Fibroblast of peridontal ligament (primary cell): ENCODE measurements at regions not wholly inside any gene's neighbourhood (a gene's known extent, or its start where the extent isn't known, plus 50 kb on each side); places are given as distances from the start of the nearest gene placed in this dataset.

Experiments
- DNase-seq: peaks from one replicate; pipeline ENCODE4 v3.0.0-alpha.2; 2010; ENCODE audit errors: extremely low read depth

GRCh38 chr18:56545464-56545863 lies 92.9 kb downstream of the TXNL1 start:
- DNase-seq, result no peak

DNA sequence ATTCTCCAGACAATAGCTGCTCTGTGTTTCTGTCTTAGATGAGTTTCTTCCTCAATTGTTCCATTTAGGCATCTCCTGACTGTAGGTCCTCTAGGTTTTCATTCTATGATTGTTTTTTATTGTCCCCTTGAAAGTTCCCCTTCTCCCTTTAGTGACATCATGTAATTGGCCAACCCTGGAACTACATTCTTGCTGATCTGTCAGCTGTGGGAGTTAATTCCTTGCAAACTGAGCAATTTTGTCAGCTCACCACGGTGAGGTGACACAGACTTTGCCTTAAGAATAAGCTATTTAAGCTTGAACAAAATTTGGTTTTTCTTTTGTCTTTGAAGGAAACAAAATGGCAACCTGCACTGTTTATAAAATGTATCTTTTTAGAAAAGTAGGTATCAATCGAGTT lies 95.9 kb downstream of the TXNL1 start:
- no peak for DNase-seq

- DNase-seq, result no peak
Observed at GRCh38 chr18:56541793-56542192, 96.6 kb downstream of the TXNL1 start.

GRCh38 chr18:56541340-56541739 lies 97.1 kb downstream of the TXNL1 start:
- no peak for DNase-seq

DNA sequence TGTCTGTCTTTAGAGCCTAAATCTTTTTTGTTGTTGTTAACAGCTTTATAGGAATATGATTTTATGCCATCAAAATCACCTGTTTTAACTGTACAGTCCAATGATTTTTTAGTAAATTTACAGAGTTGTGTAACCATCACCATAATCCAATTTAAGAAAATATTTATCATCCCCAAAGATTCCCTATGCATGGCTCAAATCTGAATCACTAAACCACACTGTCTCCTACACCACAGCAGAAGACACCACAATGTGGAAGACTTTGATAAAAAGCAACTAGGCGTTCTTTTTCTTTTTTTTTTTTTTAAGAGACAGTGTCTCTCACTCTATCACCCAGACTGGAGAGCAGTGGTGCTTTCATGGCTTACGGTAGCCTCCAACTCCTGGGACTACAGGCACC lies 99.6 kb downstream of the TXNL1 start:
- peak; percentile 29 for DNase-seq

DNA sequence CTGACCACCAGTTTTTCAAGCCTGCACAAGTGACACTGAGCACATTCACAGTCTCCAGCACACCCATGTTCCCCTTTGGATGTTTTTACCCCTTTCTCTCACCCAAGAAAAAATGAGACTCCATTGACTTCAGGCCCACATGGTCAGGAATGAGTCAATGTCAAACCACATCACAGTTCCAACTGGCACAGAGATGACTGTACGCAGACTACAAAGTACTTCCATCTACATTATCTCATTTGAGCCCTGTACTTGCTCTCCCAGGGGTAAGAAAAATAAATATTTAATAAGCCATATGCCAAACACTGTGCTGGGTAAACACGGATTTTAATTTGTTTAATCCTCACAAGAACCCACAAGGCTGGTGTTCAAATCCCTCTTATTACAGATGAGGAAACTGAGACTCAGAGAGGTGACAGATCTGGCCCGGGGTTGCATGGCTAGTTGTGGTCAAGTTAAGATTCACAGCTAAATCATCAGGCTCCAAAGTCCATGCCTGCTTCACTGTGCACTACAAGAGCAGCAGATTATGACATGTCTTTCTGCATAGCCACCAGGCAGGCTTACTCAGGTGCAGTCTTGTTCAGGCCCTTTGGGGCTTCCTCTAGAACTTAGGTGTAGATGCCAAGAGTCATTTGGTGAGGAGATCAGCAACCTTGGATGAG lies 106.1 kb downstream of the TXNL1 start:
- DNase-seq, result no peak

- no peak for DNase-seq
Observed at GRCh38 chr18:56522816-56523215, 115.6 kb downstream of the TXNL1 start.

- no peak for DNase-seq
Observed at GRCh38 chr18:56521263-56521662, 117.1 kb downstream of the TXNL1 start.

GRCh38 chr18:56517761-56518160 lies 120.6 kb downstream of the TXNL1 start:
- no peak for DNase-seq

DNA sequence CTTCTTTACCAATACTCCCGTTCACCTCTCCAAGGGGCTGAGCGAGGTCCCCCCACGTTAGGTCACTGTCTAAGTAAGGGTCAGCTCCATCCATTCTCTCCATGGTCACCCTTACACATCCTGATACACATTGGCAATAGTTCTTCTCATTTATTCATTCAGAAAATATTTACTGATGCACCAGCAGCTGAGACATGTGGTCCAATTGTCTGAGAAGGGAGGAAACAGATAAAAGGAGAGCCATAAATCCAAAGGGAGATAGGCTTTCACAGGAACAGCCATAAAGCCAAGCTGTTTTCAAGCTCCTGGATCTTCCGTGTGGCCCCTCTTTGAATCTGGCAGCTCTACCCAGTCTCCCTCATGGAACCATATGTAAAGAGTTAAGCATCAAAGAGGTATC lies 121.2 kb downstream of the TXNL1 start:
- DNase-seq, result no peak

DNA sequence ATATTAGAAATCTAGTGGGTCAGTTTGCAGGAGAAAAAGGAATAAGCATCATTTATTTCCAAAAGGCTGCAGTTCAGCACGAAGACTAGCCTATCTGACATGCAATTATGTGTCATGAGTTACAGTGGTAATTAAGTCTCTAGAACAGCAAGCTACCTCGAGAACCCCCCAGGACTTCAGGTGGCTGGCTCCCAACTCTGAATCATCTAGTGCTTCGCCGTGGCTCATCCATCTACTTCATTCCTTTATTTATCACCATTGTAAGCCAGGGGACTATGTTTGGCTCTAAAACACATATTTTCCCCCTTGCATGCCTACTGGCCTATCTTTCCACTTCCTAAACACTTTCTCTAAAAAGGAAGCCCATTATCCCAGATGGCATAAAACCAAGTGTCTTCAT lies 121.6 kb downstream of the TXNL1 start:
- no peak for DNase-seq

GRCh38 chr18:56515522-56515921 lies 122.9 kb downstream of the TXNL1 start:
- no peak for DNase-seq

GRCh38 chr18:56511996-56512395 lies 126.4 kb downstream of the TXNL1 start:
- no peak for DNase-seq

- no peak for DNase-seq
Observed at GRCh38 chr18:56510108-56510507, 128.3 kb downstream of the TXNL1 start.

- DNase-seq, result no peak
Observed at GRCh38 chr18:56509656-56510055, 128.7 kb downstream of the TXNL1 start.

DNA sequence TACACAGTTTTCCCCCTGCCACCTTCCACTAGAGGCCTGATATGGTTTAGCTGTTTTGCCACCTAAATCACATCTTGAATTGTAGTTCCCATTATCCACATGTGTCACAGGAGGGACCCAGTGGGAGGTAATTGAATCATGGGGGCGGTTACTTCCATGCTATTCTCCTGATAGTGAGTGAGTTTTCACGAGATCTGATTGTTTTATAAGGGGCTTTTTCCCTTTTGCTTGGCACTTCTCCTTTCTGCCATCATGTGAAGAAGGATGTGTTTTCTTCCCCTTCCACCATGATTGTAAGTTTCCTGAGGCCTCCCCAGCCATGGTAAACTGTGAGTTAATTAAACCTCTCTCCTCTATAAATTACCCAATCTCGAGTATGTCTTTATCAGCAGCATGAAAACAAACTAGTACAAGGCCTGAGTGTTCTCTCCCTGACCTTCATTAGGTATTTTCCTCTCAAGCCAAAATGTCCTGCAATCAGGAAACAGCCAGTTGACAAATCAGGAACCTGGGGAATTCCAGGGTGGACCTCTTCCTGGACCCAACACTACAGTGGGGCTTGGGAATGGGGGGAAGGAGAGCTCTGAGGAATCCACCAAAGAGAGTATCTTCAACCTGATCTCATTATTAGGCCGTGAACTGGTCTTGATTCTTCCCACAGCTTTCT lies 129.9 kb downstream of the TXNL1 start:
- no peak for DNase-seq

GRCh38 chr18:56505971-56506370 lies 132.4 kb downstream of the TXNL1 start:
- no peak for DNase-seq

DNA sequence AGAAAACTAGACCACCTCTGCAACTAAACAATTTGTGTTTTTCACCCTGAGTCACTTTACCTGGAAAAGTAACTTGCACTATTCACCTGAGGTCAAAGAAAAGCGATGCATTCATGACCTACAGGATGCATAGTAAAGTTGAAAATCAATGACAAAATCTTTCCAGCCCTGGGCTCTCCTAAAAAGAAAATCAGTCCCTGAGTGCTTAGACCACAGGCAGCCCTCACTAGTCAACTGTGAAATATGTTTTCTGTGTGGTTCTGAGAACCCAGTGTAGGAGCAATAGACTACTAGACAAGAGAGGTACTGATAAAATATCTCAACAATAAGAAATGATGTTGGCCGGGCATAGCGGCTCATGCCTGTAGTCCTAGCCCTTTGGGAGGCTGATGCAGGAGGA lies 133.1 kb downstream of the TXNL1 start:
- no peak for DNase-seq

- peak; percentile 13 for DNase-seq
Observed at GRCh38 chr18:56501896-56502295, 136.5 kb downstream of the TXNL1 start.

GRCh38 chr18:56495884-56496283 lies 142.5 kb downstream of the TXNL1 start:
- DNase-seq, result no peak

DNA sequence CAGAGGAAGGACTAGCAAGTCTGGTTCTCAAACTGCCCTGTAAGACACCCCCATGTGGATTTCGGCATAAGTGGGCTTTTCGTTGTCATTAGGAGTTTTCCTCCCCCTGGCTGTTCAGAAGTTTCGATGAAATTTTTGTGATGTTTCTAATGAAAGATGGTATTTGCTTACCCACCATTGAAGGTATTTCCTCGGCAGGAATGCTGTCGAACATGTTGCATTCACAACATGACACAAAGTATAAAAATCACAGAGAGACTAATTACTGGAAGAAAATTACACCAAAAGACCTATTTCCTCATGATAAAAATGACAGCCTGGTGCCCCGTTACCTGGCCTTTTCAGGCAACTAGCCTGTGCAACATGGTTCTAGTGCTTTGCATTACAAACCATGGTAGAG lies 144.9 kb downstream of the TXNL1 start:
- DNase-seq, result no peak

DNA sequence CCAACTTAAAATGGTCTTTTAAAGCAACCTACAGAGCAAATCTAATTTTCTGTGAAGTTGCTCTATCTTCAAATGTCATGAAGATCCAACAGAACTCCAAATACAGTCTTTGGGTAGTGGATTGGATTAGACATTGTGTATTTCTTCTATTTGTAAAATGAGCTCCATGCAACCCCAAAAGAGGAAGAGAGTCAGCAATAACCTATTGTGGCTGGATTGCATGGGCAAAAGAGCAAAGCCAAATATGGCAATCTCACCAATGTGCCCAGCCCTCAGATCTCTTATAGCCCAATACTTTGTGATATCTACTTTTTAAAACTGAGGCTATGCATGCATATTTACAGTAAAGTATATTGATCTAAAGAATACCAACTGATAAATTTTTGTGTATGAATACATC lies 146.3 kb downstream of the TXNL1 start:
- DNase-seq, result no peak

DNA sequence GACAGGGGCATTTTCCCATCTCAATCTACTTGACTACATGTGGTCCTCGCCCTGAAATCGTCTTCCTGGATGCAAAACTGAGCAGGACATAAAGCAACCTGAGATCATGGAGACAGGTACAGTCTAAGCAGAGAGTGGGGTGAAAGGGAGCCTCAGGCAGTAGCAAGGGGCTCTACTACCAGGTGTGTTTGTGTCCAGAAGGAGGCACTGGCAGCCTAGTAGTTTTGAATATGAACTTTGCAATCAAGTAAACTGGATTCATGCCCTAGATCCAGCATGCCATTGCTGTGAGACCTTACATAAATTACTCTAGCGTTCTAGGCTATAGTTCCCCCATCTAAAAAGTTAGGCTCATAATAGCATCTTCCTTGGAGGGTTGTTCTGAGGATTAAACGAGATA lies 147.4 kb downstream of the TXNL1 start:
- DNase-seq, result no peak

DNA sequence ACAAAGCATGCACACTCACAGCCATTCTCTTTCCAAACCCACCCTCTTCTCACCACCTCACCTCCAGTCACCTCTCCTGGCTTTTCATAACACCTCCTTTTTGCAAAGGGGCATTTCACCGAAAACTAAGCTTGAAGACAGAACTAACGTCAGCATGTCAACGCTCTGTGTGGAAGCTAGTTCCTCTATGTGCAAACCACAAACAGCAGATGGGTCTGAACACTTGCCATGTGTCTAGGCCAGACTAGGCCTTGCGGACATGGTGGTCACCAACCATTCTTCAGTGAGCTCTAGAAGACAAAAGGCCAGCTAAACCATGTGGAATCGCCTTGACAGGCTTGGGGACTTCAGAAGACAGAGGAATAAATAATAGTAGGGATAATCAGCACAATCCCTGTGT lies 148.5 kb downstream of the TXNL1 start:
- DNase-seq, result no peak
